HCT116 (cell line): ENCODE measurements at regions not wholly inside any gene's neighbourhood (a gene's known extent, or its start where the extent isn't known, plus 50 kb on each side); places are given as distances from the start of the nearest gene placed in this dataset.

ENCODE experiments used
- ATAC-seq: fragments of 200-7000 bp; cut with Tn5 transposase; 2 replicates; pipeline ENCODE4 v1.9.1; 2020; ENCODE audit warnings: mild to moderate bottlenecking, moderate library complexity
- BruUV-seq: library from RNA; stranded (reverse); fragments of 400-500 nt; replicated peaks from 2 replicates; lab custom pipeline; 2021; lab: Mats Ljungman, UMichigan
- CTCF ChIA-PET: fragments of 300-600 bp; sonication (Branson Sonifier 250); formaldehyde crosslinking; loops from one replicate; lab custom pipeline; 2021; ENCODE audit warnings: antibody characterized with exemption; lab: Charles Lee
- POLR2A ChIA-PET: fragments of 300-600, 350-600 bp; sonication (Branson Sonifier 250); formaldehyde crosslinking; loops from one replicate; lab custom pipeline; 2021; ENCODE audit warnings: antibody characterized with exemption; lab: Charles Lee
- RAD21 ChIA-PET, 2 experiments: fragments of 300-600 bp; sonication (Branson Sonifier 250); formaldehyde crosslinking; loops; one replicate each; lab custom pipeline; 2023; ENCODE audit warnings: low total read pairs in 2 of 2; ENCODE audit not compliant: uncharacterized antibody in 2 of 2, unreplicated experiment in 2 of 2, low non-redundant PET in 1 of 2; lab: Charles Lee
- DNase-seq: peaks from one replicate; pipeline ENCODE4 v3.0.0-alpha.2; 2010; ENCODE audit warnings: low read depth, low spot score
- H2AFZ ChIP-seq: fragments of 200-600 bp; shearing (Covaris generic), sonication (generic); 2 replicates; pipeline ENCODE4 v1.6.1; 2017; ENCODE audit warnings: low read depth, mixed run types, mixed read lengths, antibody characterized with exemption, low read length; ENCODE audit not compliant: poor library complexity, severe bottlenecking
- H3K27ac ChIP-seq: 2 replicates; pipeline ENCODE4 v1.5.1; 2012; ENCODE audit warnings: low read depth, low read length
- H3K27me3 ChIP-seq: fragments of 200-600 bp; sonication (generic); 2 replicates; pipeline ENCODE4 v1.6.1; 2016; ENCODE audit warnings: mixed run types, low read length, mixed read lengths; ENCODE audit not compliant: insufficient read depth
- H3K36me3 ChIP-seq, 2 experiments: fragments of 200-500 bp in 1 of 2; fragments of 200-600 bp in 1 of 2; sonication (Bioruptor generic) in 1 of 2; sonication (generic) in 1 of 2; 2 replicates each; pipeline versions ENCODE4 v1.5.1 to v1.6.1; 2014 to 2016; ENCODE audit warnings: low read length in 2 of 2, inconsistent platforms in 1 of 2, mixed read lengths in 1 of 2, mixed run types in 1 of 2; ENCODE audit not compliant: insufficient read depth in 2 of 2, control insufficient read depth in 1 of 2
- H3K4me1 ChIP-seq, 2 experiments: fragments of 200-600 bp in 1 of 2; sonication (generic) in 1 of 2; 2 replicates each; pipeline versions ENCODE4 v1.5.1 to v1.6.1; 2012 to 2017; ENCODE audit warnings: low read length in 2 of 2, inconsistent platforms in 1 of 2, mild to moderate bottlenecking in 1 of 2, mixed read lengths in 1 of 2, mixed run types in 1 of 2, moderate library complexity in 1 of 2; ENCODE audit not compliant: insufficient read depth in 2 of 2, control insufficient read depth in 1 of 2
- H3K4me2 ChIP-seq: fragments of 200-600 bp; sonication (generic); 2 replicates; pipeline ENCODE4 v1.6.1; 2017; ENCODE audit warnings: mixed run types, low read length, mixed read lengths
- H3K4me3 ChIP-seq, 2 experiments: fragments of 200-600 bp in 1 of 2; sonication (generic) in 1 of 2; replicated peaks in 1 of 2; 2 replicates each; pipeline ENCODE4 v1.5.1; 2011 to 2016; ENCODE audit warnings: low read length in 2 of 2, control low read depth in 1 of 2, low read depth in 1 of 2, mild to moderate bottlenecking in 1 of 2, mixed read lengths in 1 of 2, mixed run types in 1 of 2
- H3K79me2 ChIP-seq: fragments of 200-600 bp; sonication (generic); 2 replicates; pipeline ENCODE4 v1.6.1; 2017; ENCODE audit warnings: mild to moderate bottlenecking, mixed run types, low read length, moderate library complexity, mixed read lengths; ENCODE audit not compliant: insufficient read depth
- H3K9ac ChIP-seq: fragments of 200-600 bp; sonication (generic); 2 replicates; pipeline ENCODE4 v1.6.1; 2016; ENCODE audit warnings: low read length, mixed read lengths
- H3K9me2 ChIP-seq: fragments of 200-600 bp; sonication (generic), shearing (Covaris generic); 2 replicates; pipeline ENCODE4 v1.6.1; 2017; ENCODE audit warnings: mixed run types, mild to moderate bottlenecking, moderate library complexity; ENCODE audit not compliant: insufficient read depth
- H3K9me3 ChIP-seq, 2 experiments: fragments of 200-500 bp in 1 of 2; fragments of 200-600 bp in 1 of 2; sonication (Bioruptor generic) in 1 of 2; sonication (generic) in 1 of 2; 2 replicates each; pipeline ENCODE4 v1.6.1; 2014 to 2017; ENCODE audit warnings: low read length in 2 of 2, mixed read lengths in 2 of 2, inconsistent platforms in 1 of 2, low read depth in 1 of 2, mild to moderate bottlenecking in 1 of 2, mixed run types in 1 of 2, moderate library complexity in 1 of 2; ENCODE audit not compliant: control insufficient read depth in 1 of 2, insufficient read depth in 1 of 2
- H4K20me1 ChIP-seq: fragments of 200-600 bp; sonication (generic), shearing (Covaris generic); 2 replicates; pipeline ENCODE4 v1.6.1; 2017; ENCODE audit warnings: mixed run types, mild to moderate bottlenecking, moderate library complexity; ENCODE audit not compliant: insufficient read depth
- CEBPB ChIP-seq: IDR thresholded peaks from 2 replicates; pipeline ENCODE4 v1.6.1; 2012; ENCODE audit warnings: low read depth
- CTCF ChIP-seq, 3 experiments: fragments of 200-600 bp in 1 of 3; sonication (generic) in 1 of 3; IDR thresholded peaks in 2 of 3; conservative IDR thresholded peaks in 1 of 3; 2 replicates each; pipeline ENCODE4 v1.5.1; 2012 to 2017; ENCODE audit warnings: low read depth in 2 of 3, low read length in 2 of 3, antibody characterized with exemption in 1 of 3, borderline replicate concordance in 1 of 3, control low read depth in 1 of 3, mild to moderate bottlenecking in 1 of 3, mixed read lengths in 1 of 3, mixed run types in 1 of 3, moderate library complexity in 1 of 3; ENCODE audit not compliant: insufficient read depth in 1 of 3
- EGR1 ChIP-seq: IDR thresholded peaks from 2 replicates; pipeline ENCODE4 v1.6.1; 2012; ENCODE audit warnings: low read depth
- EZH2 ChIP-seq: fragments of 200-600 bp; sonication (generic); IDR thresholded peaks from 2 replicates; pipeline ENCODE4 v1.6.1; 2017; ENCODE audit warnings: antibody characterized with exemption, mixed run types
- FOSL1 ChIP-seq: IDR thresholded peaks from 2 replicates; pipeline ENCODE4 v1.6.1; 2012; ENCODE audit warnings: low read depth
- POLR2A ChIP-seq: IDR thresholded peaks from 2 replicates; pipeline ENCODE4 v1.7.0; 2011; ENCODE audit warnings: borderline replicate concordance; ENCODE audit not compliant: insufficient read depth, insufficient read length; ENCODE audit errors: extremely low read depth
- POLR2AphosphoS5 ChIP-seq: IDR thresholded peaks from 2 replicates; pipeline ENCODE4 v1.6.1; 2011; ENCODE audit warnings: mild to moderate bottlenecking, low read depth, low read length, moderate library complexity
- SIN3A ChIP-seq: IDR thresholded peaks from 2 replicates; pipeline ENCODE4 v1.6.1; 2012; ENCODE audit warnings: low read depth
- SRF ChIP-seq: IDR thresholded peaks from 2 replicates; pipeline ENCODE4 v1.6.1; 2012; ENCODE audit warnings: low read depth
- TCF7L2 ChIP-seq: IDR thresholded peaks from 2 replicates; pipeline ENCODE4 v1.7.0; 2011; ENCODE audit warnings: borderline replicate concordance, inconsistent platforms; ENCODE audit not compliant: insufficient read depth, insufficient read length; ENCODE audit errors: extremely low read depth
- ZBTB33 ChIP-seq: IDR thresholded peaks from 2 replicates; pipeline ENCODE4 v1.6.1; 2011; ENCODE audit warnings: mild to moderate bottlenecking, low read length, moderate library complexity; ENCODE audit not compliant: insufficient replicate concordance; ENCODE audit errors: extremely low read depth
- ZFX ChIP-seq: fragments of 450-650 bp; IDR thresholded peaks from 2 replicates; pipeline ENCODE4 v1.6.1; 2017
- ZNF274 ChIP-seq: fragments of 200-500 bp; sonication (Bioruptor generic); IDR thresholded peaks from 2 replicates; pipeline ENCODE4 v1.6.1; 2014; ENCODE audit warnings: mild to moderate bottlenecking, low read depth, low read length, inconsistent platforms
- intact Hi-C: fragments of 100-400 bp; cut with micrococcal nuclease; formaldehyde crosslinking; loops from 2 replicates; pipeline ENCODE4 v1.10.0; 2022

- ATAC-seq (no peak), DNase-seq (no peak)
- H3K4me2 ChIP-seq: no peak overlapping the region
- BruUV-seq: no TSS peak
- H3K4me3 ChIP-seq: no peak overlapping the region
- ChIA-PET POLR2A (no interaction called here), CTCF (no interaction called here)
- H3K36me3 ChIP-seq: no peaks in the 10 kb centered on the region
- TF ChIP-seq CEBPB (no peak), ZNF274 (no peak), POLR2A (no peak), SRF (no peak), EZH2 (no peak), FOSL1 (no peak), ZFX (no peak), ZBTB33 (no peak), CTCF (IDR thresholded peaks at IDR 0.05 in 2 of 3, conservative IDR thresholded peaks at IDR 0.05 in 1 of 3; ENCODE audit: borderline replicate concordance in 1 of 3, insufficient read depth in 1 of 3, low read depth in 2 of 3, low read length in 2 of 3) (no peak), POLR2AphosphoS5 (no peak), SIN3A (no peak), EGR1 (no peak), TCF7L2 (no peak)
- TF ChIP-seq, all 23 proteins: peak for 0
- no peak overlapping the region for H3K27ac ChIP-seq
- no peaks in the 10 kb centered on the region for H3K9me2 ChIP-seq
- H3K79me2 ChIP-seq: no peaks in the 10 kb centered on the region
- intact Hi-C loops: no loop called here
- no peaks in the 10 kb centered on the region for H3K4me1 ChIP-seq
- H3K9me3 ChIP-seq: no peaks in the 10 kb centered on the region
- peaks cover 73% of the 10 kb centered on the region for H3K27me3 ChIP-seq
- no peak overlapping the region for H2AFZ ChIP-seq
- no peak overlapping the region for H3K9ac ChIP-seq
- RAD21 ChIA-PET: no interaction called here
- no peaks in the 10 kb centered on the region for H4K20me1 ChIP-seq
Observed at GRCh38 chr12:108410689-108411088, 71.6 kb upstream of the CMKLR1 start.
